NCI-H510A (cell line): ENCODE measurements at regions not wholly inside any gene's neighbourhood (a gene's known extent, or its start where the extent isn't known, plus 50 kb on each side); places are given as distances from the start of the nearest gene placed in this dataset.
"Not testable (repeated sequence)": the region's sequence is repeated elsewhere in the genome, so short reads cannot be mapped to it uniquely, and the experiment has no call there.

ENCODE experiments used
- DNase-seq: peaks from one replicate; lab custom pipeline; 2025; lab: John Stamatoyannopoulos, UW

DNA sequence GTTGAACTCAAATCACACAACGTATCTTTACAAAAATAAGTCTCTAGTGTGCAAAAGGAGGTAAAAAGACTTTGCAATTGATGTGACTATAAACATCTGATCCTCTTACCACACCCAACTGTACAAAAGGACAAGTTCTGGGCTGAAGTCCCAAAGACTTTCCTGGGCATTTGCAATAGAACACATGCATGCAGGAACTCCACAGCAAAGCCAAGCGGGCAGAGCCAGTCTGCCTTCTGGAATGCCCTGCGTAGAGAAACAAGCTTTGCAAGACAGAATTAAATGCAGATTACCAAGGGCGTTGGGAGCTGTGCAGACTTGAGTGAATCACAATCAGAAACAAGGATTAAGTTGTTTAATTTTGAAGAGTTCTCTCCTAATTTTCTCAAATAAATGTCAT lies 208.4 kb upstream of the ZNF521 start:
- no peak for DNase-seq

- DNase-seq, result no peak
Measured at GRCh38 chr18:25557011-25557410, 205.0 kb upstream of the ZNF521 start.

DNA sequence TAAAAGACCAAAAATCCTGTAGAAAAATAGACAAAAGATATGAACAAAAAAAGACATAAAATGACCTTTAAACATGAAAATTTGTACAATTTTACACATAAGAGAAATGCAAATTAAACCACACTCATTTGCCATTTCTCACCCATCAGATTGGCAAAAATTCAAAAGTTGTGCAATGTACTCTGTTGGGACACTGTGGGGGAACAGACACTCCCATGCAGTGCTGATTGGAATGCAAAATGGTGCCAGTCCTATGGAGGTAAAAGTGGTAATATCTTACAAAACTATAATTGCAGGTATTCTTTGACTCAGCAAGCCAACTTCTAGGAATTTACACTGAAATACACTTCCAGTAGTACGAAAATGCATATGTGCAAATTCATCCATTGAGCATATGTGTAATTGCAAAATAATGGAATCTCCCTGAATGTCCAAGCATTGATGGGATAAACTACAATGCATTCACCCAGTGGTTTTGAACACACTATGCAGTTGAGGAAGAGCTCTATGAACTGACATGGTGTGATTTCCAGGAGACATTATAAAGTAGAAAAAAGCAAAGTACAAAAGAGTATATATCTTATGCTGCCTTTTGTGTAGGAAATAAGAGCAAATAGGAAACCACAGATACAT lies 201.8 kb upstream of the ZNF521 start:
- no peak for DNase-seq

GRCh38 chr18:25544546-25545287 lies 192.8 kb upstream of the ZNF521 start:
- DNase-seq, result no peak

GRCh38 chr18:25538175-25538922 lies 186.4 kb upstream of the ZNF521 start:
- no peak for DNase-seq

GRCh38 chr18:25535495-25535894 lies 183.5 kb upstream of the ZNF521 start:
- DNase-seq, result no peak

DNA sequence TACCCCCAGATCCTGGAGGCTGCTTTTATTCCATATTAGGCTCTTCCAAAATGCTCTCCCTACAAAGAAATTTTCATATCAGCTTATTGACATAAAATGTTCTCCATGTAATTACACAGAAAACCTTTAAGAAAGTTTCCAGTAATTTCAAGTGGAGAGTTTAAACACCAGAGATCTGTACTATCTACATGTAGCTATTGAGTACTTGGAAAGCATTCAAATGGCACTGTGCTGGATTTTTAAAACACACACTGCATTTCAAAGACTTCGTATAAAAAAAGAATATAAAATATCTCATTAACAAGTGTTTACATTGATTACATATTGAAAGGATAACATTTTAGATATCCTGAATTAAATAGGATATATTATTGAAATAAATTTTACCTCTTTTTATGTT lies 182.4 kb upstream of the ZNF521 start:
- no peak for DNase-seq

- no peak for DNase-seq
Measured at GRCh38 chr18:25533218-25533617, 181.3 kb upstream of the ZNF521 start.

DNA sequence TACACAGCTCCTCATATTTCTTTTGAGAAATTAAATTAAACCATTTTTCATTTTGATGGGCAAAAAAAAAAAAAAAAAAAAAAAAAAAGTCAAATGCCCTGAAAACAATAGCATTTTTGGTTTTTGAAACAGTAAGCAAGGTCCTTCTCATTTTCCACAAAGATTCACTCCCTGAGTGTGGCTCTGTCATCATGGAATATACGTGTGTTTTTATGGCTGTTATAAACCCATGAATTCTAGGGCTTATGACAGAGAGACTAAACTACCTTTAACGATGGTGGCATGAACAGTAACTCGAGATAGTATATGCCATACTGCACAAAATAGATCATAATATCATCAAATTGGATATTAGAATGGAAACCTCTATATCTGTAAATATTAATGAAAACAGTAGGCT lies 179.2 kb upstream of the ZNF521 start:
- DNase-seq, result no peak

- not testable (repeated sequence) for DNase-seq
Measured at GRCh38 chr18:25525789-25526188, 173.8 kb upstream of the ZNF521 start.

- DNase-seq, result no peak
Measured at GRCh38 chr18:25518716-25519053, 166.7 kb upstream of the ZNF521 start.

DNA sequence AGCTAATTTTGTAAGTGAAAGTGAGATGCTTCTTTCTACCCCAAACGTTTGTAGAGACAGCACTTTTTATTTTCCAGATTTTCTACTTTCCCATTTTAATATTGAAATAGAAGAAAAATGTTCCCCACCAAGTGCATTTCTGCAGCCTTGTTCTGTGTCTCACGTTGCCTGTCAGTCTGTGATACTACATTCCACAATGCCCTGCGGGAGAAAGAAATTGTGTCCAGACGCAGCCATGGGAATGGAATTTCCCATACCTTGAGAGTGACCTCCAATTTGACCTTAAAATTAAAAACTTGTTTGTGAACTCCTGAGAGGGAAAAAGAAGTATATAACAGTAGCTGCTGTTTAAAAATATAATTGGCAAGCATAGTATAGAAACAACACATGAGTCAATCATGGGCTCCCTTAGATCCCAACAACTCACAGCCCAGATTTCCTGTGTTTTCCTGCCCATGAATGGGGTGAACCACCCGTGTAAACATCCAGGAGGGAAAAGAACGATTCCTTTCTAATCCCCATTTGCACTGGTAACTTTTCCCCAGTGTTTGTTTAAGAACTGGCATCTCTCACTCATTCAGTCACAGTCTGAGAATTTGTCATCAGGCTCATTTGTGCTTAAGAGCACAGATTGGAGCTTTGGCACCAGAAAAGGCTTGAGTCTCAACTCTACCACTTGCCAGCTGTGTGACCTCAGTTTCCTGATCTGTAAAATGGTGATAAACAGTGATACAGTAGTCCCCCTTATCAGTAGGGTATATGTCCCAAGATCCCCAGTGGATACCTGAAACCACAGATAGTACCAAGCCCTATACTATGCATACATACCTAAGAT lies 166.1 kb upstream of the ZNF521 start:
- no peak for DNase-seq

GRCh38 chr18:25516747-25517498 lies 165.0 kb upstream of the ZNF521 start:
- DNase-seq, result no peak

- no peak for DNase-seq
Measured at GRCh38 chr18:25516121-25516520, 164.2 kb upstream of the ZNF521 start.

DNA sequence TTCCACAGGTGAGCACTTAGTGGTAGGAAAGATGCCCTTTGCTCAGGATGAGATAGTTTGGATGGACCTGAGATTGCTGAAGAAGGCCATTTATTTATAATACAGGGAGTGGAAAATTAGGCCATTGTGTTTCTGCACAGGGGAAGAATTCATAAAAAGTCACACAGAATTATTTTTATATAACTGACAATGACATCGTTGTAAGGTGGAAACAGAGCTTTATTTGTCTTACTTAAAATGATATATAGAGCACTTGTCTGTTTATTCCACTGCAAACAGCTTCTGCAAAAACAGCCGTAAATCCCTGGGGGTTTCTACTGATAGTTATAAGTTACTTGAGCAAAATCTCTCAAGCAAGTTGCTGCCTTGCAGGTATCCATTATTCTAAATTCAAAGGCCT lies 158.1 kb upstream of the ZNF521 start:
- DNase-seq, result no peak

- no peak for DNase-seq
Measured at GRCh38 chr18:25503567-25504081, 151.7 kb upstream of the ZNF521 start.

- no peak for DNase-seq
Measured at GRCh38 chr18:25497151-25497794, 145.3 kb upstream of the ZNF521 start.

GRCh38 chr18:25496544-25496943 lies 144.6 kb upstream of the ZNF521 start:
- no peak for DNase-seq

DNA sequence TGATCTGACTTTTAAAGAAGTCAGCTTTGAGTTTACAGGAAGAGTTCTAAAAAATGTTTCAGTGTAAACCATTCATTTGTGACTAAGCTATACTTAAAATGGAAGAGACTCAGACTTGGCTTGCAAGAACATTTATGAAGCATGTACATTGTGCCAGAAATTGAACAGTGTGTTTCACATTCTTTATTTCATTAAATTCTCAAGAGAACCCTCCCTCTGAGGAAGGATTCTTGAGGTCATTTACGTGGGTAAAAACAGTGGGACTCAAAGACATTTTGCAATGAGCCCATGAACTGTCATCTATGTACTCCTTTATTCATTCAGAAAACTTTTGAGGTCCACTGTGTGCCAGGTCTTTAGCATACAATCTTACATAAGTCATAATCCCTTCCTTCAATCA lies 143.6 kb upstream of the ZNF521 start:
- DNase-seq, result no peak

GRCh38 chr18:25494888-25495287 lies 142.9 kb upstream of the ZNF521 start:
- DNase-seq, result no peak

- DNase-seq, result no peak
Measured at GRCh38 chr18:25493401-25493800, 141.4 kb upstream of the ZNF521 start.
